ENCODE measurements at regions not wholly inside any gene's neighbourhood (a gene's known extent, or its start where the extent isn't known, plus 50 kb on each side); places are given as distances from the start of the nearest gene placed in this dataset.

DNA sequence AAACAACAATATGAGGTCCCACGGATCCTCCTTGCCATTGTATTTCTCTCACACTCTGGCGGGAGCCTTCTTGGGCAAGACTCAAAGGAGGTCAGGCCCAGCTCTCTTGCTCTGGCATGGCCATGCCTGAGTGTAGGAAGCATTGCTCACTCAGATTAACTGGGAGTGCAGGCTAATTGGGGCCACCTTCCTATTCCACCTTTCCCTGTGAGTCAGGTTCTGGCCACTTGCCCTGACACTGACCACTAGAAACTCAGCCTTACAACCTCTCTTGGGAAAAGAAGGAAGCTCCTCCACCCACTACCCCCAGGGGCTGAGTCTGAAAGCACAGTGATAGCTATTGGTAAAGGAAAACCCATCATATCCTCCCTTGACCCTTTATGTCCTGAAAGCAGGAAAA is 121.8 kb upstream of the NTM start:
- no peaks in the 10 kb centered on the region for H3K36me3 ChIP-seq (ENCODE audit: control insufficient read depth, insufficient read depth, low read length)
- no peak for ATAC-seq
- H3K27ac ChIP-seq (ENCODE audit: low read length), result no peak overlapping the region
- H3K4me3 ChIP-seq (ENCODE audit: low read depth in 2 of 2, low read length in 2 of 2), result no peak overlapping the region
- in situ Hi-C loops (cut with HindIII; ENCODE audit: low pct_unique_long_range_greater_than_20kb, low sequenced_read_pairs), result no loop called here
- H3K27me3 ChIP-seq (ENCODE audit: control insufficient read depth, insufficient read depth, low read length), result peaks cover 18% of the 10 kb centered on the region
- no peaks in the 10 kb centered on the region for H3K9me3 ChIP-seq (ENCODE audit: control insufficient read depth, insufficient read depth, low read depth, low read length)
- no peak for DNase-seq (ENCODE audit: low read depth, low spot score)
- no TSS peak for BruUV-seq (replicated peaks)
- H3K4me1 ChIP-seq (ENCODE audit: control insufficient read depth, insufficient read depth, low read length), result no peaks in the 10 kb centered on the region
- intact Hi-C loops (cut with micrococcal nuclease; ENCODE audit: unreplicated experiment), result no loop called here
- TF ChIP-seq SIN3A (IDR thresholded peaks at IDR 0.05; ENCODE audit: borderline replicate concordance, insufficient read depth, low read depth, low read length), result no peak
- TF ChIP-seq POLR2AphosphoS5 (IDR thresholded peaks at IDR 0.05; ENCODE audit: low read depth, low read length), result no peak
- no peak for TF ChIP-seq REST (IDR thresholded peaks at IDR 0.05; ENCODE audit: insufficient read depth in 1 of 2, low read depth in 2 of 2, low read length in 1 of 2)
- TF ChIP-seq TCF7L2 (IDR thresholded peaks at IDR 0.05; ENCODE audit: low read depth, low read length), result no peak
- TF ChIP-seq, protein P1, sequence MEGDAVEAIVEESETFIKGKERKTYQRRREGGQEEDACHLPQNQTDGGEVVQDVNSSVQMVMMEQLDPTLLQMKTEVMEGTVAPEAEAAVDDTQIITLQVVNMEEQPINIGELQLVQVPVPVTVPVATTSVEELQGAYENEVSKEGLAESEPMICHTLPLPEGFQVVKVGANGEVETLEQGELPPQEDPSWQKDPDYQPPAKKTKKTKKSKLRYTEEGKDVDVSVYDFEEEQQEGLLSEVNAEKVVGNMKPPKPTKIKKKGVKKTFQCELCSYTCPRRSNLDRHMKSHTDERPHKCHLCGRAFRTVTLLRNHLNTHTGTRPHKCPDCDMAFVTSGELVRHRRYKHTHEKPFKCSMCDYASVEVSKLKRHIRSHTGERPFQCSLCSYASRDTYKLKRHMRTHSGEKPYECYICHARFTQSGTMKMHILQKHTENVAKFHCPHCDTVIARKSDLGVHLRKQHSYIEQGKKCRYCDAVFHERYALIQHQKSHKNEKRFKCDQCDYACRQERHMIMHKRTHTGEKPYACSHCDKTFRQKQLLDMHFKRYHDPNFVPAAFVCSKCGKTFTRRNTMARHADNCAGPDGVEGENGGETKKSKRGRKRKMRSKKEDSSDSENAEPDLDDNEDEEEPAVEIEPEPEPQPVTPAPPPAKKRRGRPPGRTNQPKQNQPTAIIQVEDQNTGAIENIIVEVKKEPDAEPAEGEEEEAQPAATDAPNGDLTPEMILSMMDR (IDR thresholded peaks at IDR 0.05), result no peak
- POLR2A ChIA-PET, result no interaction called here
- CTCF ChIA-PET, result no interaction called here

- TF ChIP-seq POLR2AphosphoS5 (IDR thresholded peaks at IDR 0.05; ENCODE audit: low read depth, low read length) (no peak), SIN3A (IDR thresholded peaks at IDR 0.05; ENCODE audit: borderline replicate concordance, insufficient read depth, low read depth, low read length) (no peak), REST (IDR thresholded peaks at IDR 0.05; ENCODE audit: insufficient read depth in 1 of 2, low read depth in 2 of 2, low read length in 1 of 2) (no peak), TCF7L2 (IDR thresholded peaks at IDR 0.05; ENCODE audit: low read depth, low read length) (no peak)
- TF ChIP-seq, protein P1 (IDR thresholded peaks at IDR 0.05), result no peak
- in situ Hi-C loops (cut with HindIII; ENCODE audit: low pct_unique_long_range_greater_than_20kb, low sequenced_read_pairs) (no loop called here), intact Hi-C loops (cut with micrococcal nuclease; ENCODE audit: unreplicated experiment) (no loop called here)
- no peaks in the 10 kb centered on the region for H3K36me3 ChIP-seq (ENCODE audit: control insufficient read depth, insufficient read depth, low read length)
- DNase-seq (ENCODE audit: low read depth, low spot score) (no peak), ATAC-seq (no peak)
- 0 out of 2 replicates have a peak, but pooled peaks cover 2% of the 10 kb centered on the region for H3K27me3 ChIP-seq (ENCODE audit: control insufficient read depth, insufficient read depth, low read length)
- BruUV-seq (replicated peaks), result no TSS peak
- POLR2A ChIA-PET, result no interaction called here
- H3K27ac ChIP-seq (ENCODE audit: low read length), result no peak overlapping the region
- H3K4me1 ChIP-seq (ENCODE audit: control insufficient read depth, insufficient read depth, low read length), result no peaks in the 10 kb centered on the region
- no peaks in the 10 kb centered on the region for H3K9me3 ChIP-seq (ENCODE audit: control insufficient read depth, insufficient read depth, low read depth, low read length)
- H3K4me3 ChIP-seq (ENCODE audit: low read depth in 2 of 2, low read length in 2 of 2), result no peak overlapping the region
- CTCF ChIA-PET, result no interaction called here
These were observed 117.2 kb upstream of the NTM start for GRCh38 chr11:131253142-131253655.
